ENCODE measurements at regions not wholly inside any gene's neighbourhood (a gene's known extent, or its start where the extent isn't known, plus 50 kb on each side); places are given as distances from the start of the nearest gene placed in this dataset.

DNA sequence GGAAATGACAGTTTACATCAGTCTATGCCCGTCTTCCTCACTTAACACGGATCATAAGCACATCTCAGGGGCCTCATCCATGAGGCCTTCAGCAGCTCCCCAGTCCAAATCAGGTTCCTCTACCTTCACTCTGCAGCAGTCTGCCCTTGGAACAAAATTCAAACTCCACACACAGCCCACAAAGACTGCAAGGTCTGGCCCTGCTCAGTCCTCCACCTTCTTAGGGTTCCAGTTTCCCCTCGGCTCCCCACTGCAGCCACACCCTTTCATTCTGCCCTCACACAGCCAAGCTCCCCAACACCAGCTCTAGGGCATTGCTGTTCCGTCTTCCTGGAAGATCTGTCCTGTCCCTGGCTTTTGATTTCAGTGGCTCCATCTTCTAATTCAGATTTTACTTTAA lies 95.2 kb upstream of the IQSEC1 start:
- Histone ChIP-seq H3K4me3 (no peak overlapping the region), H3K36me3 (no peaks in the 10 kb centered on the region), H3K9me3 (peaks cover 0 to 12% (median 0%) of the 10 kb centered on the region in 4 donors), H3K27ac (no peak overlapping the region), H3K4me1 (no peaks in the 10 kb centered on the region), H3K27me3 (no peaks in the 10 kb centered on the region)
- WGBS, 2 donors, result 80% methylated on average over 4 of the region's 4 CpGs
- TF ChIP-seq POLR2A (IDR thresholded peaks at IDR 0.05), result no peak
- TF ChIP-seq EP300 (IDR thresholded peaks at IDR 0.05), result no peak
- TF ChIP-seq, protein P1, sequence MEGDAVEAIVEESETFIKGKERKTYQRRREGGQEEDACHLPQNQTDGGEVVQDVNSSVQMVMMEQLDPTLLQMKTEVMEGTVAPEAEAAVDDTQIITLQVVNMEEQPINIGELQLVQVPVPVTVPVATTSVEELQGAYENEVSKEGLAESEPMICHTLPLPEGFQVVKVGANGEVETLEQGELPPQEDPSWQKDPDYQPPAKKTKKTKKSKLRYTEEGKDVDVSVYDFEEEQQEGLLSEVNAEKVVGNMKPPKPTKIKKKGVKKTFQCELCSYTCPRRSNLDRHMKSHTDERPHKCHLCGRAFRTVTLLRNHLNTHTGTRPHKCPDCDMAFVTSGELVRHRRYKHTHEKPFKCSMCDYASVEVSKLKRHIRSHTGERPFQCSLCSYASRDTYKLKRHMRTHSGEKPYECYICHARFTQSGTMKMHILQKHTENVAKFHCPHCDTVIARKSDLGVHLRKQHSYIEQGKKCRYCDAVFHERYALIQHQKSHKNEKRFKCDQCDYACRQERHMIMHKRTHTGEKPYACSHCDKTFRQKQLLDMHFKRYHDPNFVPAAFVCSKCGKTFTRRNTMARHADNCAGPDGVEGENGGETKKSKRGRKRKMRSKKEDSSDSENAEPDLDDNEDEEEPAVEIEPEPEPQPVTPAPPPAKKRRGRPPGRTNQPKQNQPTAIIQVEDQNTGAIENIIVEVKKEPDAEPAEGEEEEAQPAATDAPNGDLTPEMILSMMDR (IDR thresholded peaks at IDR 0.05), result no peak
- DNase-seq (ENCODE audit: low spot score in 2 of 2), result no peak

DNA sequence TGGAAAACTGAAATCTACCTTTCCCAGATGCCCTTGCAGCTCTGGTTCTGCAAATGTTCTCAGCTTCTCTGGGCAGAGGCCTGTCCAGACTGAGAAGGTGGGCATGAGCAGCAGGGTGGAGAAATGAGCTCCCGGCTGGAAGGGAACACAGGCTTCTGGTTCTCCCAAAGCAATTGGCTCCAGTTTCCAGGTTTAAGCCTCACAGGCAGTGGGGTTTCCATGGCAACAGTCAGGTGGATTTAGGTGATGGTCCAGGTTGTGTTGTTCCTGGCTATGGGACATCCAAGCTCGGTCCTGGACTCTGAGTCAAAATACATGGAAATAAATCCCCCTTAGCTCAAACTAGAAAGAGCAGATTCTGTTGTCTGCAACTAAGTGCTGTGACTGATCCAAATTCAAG lies 94.6 kb upstream of the IQSEC1 start:
- WGBS, 2 donors, result 87 to 91% methylated on average over 2 of the region's 2 CpGs
- H3K4me1 ChIP-seq, result no peaks in the 10 kb centered on the region
- peaks cover 0 to 12% (median 0%) of the 10 kb centered on the region in 4 donors for H3K9me3 ChIP-seq
- no peaks in the 10 kb centered on the region for H3K27me3 ChIP-seq
- TF ChIP-seq EP300 (IDR thresholded peaks at IDR 0.05), result no peak
- TF ChIP-seq POLR2A (IDR thresholded peaks at IDR 0.05), result no peak
- TF ChIP-seq, protein P1 (IDR thresholded peaks at IDR 0.05), result no peak
- no peak for DNase-seq (ENCODE audit: low spot score in 2 of 2)
- H3K27ac ChIP-seq, result no peak overlapping the region
- no peak overlapping the region for H3K4me3 ChIP-seq
- H3K36me3 ChIP-seq, result no peaks in the 10 kb centered on the region

DNA sequence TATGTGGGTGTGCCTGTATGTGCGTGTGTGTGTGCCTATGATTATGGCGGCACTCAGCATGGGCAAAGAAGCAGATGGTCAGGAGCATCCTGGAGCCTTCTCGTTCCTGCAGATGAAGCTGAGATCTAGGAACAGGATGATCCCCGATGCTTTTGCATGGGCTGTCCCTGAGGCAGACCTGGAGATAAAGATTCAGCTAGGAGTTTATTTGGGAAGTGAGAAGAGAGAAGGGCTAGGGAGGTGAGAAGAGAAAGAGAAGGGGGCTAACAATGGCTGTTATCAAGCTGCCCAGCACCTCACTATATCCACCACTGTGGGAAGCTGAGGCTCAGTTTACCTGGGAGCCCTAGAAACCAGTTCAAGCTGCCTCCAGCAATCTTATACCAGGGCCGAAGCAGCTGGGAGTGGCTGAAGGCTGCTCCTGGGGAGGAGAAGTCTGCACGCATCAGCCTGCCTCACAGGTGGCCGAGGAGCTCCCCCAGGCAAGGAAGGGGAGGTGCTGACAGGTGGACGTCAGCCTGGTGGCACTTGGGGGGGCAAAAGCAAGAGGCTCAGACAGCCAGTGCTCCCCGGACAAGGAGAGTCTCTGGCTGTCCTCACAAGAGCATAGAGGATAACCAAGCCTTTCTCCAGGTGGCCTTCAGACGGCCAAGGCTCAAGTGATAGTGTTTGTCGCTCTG lies 94.0 kb upstream of the IQSEC1 start:
- TF ChIP-seq POLR2A (IDR thresholded peaks at IDR 0.05) (no peak), EP300 (IDR thresholded peaks at IDR 0.05) (no peak)
- TF ChIP-seq, protein P1 (IDR thresholded peaks at IDR 0.05), result no peak
- H3K4me1 ChIP-seq, result no peaks in the 10 kb centered on the region
- no peaks in the 10 kb centered on the region for H3K27me3 ChIP-seq
- H3K27ac ChIP-seq, result no peak overlapping the region
- H3K36me3 ChIP-seq, result no peaks in the 10 kb centered on the region
- WGBS, 2 donors, result 80 to 84% methylated on average over 11 of the region's 11 CpGs
- no peak for DNase-seq (ENCODE audit: low spot score in 2 of 2)
- H3K4me3 ChIP-seq, result no peak overlapping the region
- peaks cover 0 to 12% (median 0%) of the 10 kb centered on the region in 4 donors for H3K9me3 ChIP-seq

DNA sequence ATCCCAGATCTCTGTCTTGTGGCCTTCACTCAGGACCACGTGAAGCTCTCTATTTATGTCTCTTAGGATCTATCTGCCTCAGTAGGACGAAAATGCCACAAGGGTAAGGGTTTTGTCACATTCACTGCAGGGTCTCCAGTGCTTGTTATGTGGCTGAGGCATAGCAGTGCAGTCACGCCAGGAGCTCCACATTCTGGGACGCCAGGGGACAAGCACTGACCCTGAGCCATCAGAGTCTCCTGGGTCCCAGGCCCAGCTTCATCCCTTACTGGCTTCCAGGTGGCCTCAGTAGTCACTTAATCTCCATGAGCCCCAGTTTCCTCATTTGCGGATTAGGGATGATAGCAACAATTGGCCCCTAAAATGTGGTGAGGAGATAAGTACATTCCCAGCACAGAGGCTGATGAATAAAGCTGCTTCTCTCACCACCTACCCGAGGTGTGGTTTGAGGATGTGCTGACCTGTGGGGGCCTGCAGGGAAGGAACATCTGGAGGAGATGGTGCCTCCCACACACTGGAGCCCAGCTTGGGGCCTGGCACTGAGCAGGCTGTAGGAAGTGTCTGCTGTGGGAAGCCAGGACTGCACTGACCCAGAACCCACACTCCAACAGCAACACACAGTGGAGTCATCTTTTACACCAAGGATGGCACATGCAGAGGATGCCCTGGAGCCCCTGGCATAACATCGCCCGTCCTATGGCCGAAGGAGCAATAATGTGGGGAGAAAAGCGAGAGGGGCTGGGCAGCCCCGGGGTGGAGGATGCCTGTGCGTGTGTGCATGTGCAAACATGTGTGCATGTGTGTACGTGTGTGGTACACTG lies 93.2 kb upstream of the IQSEC1 start:
- WGBS, 2 donors, result 78 to 81% methylated on average over 13 of the region's 13 CpGs
- peaks cover 0 to 12% (median 0%) of the 10 kb centered on the region in 4 donors for H3K9me3 ChIP-seq
- H3K27ac ChIP-seq, result no peak overlapping the region
- H3K4me3 ChIP-seq, result no peak overlapping the region
- H3K4me1 ChIP-seq, result no peaks in the 10 kb centered on the region
- DNase-seq (ENCODE audit: low spot score in 2 of 2), result no peak
- no peaks in the 10 kb centered on the region for H3K27me3 ChIP-seq
- H3K36me3 ChIP-seq, result no peaks in the 10 kb centered on the region
- no peak for TF ChIP-seq POLR2A (IDR thresholded peaks at IDR 0.05)
- TF ChIP-seq EP300 (IDR thresholded peaks at IDR 0.05), result no peak
- TF ChIP-seq, protein P1 (IDR thresholded peaks at IDR 0.05), result no peak

DNA sequence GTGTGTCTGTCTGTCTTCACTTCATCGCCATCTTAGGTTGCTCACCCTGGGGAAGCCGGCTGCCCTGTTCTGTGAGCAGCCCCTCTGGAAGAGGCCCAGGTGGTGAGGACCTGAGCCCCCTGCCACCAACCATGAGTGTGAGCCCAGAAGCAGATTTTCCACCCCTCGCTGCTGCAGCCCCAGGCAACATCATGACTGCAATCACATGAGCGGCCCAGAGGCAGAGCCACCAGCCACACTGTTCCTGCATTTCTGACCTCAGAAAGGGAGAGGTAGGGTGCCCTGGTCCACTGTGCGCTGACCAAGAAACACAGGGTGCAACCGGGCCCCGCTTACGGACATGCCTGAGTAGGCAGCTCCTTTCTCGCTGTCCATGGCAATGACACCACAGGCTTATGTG lies 92.3 kb upstream of the IQSEC1 start:
- Histone ChIP-seq H3K36me3 (no peaks in the 10 kb centered on the region), H3K4me3 (no peak overlapping the region), H3K4me1 (no peaks in the 10 kb centered on the region), H3K27me3 (no peaks in the 10 kb centered on the region), H3K27ac (no peak overlapping the region), H3K9me3 (peaks cover 0 to 12% (median 0%) of the 10 kb centered on the region in 4 donors)
- TF ChIP-seq, protein P1 (IDR thresholded peaks at IDR 0.05), result no peak
- TF ChIP-seq EP300 (IDR thresholded peaks at IDR 0.05) (no peak), POLR2A (IDR thresholded peaks at IDR 0.05) (no peak)
- WGBS, 2 donors, result 78 to 90% methylated on average over 3 to 9 of the region's 9 CpGs
- DNase-seq (ENCODE audit: low spot score in 2 of 2), result no peak
